GM21390 (cell line): ENCODE measurements at regions not wholly inside any gene's neighbourhood (a gene's known extent, or its start where the extent isn't known, plus 50 kb on each side); places are given as distances from the start of the nearest gene placed in this dataset.

Source experiments
- ATAC-seq: cut with Tn5 transposase; IDR thresholded peaks from one replicate; pipeline ENCODE4 v1.9.1; 2021; ENCODE audit not compliant: unreplicated experiment

DNA sequence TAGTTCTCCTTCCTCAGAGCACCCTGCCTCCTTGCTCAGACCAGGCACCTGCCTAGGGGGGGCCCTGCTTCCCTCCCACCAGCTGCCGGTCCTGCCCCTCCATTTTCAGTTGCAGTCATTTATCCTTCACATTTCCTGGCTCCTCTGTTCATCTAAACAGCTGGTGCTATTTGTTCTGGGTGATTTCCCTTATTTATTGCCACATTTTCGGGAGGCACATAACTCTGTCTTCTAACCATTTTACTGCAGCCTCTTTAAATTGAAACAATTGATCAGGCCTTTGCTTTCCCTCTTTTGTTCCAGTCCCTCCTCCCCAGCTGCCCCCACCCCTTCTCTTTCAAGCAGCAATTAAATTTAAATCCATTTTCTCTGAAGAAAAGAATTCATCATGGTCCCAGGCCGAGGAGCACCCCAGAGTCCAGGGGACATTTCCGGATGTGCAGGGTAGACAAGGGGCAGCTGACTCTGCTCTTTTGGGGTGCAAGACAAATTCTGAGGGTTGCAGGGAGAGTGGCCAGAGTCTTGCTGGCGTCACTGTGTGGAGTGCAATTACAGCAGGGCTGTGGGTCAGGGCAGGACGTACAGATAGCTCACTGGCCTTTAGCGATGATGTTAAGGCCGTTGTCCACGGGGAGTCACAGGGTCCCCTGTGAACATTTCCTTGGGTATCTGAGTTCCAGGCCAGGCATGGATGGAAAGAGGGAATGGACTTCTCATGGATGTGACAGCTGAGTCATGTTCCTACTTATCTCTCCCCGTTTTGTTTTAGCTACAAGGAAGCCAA lies 476.4 kb downstream of the TBC1D22A start:
- no peak for ATAC-seq

DNA sequence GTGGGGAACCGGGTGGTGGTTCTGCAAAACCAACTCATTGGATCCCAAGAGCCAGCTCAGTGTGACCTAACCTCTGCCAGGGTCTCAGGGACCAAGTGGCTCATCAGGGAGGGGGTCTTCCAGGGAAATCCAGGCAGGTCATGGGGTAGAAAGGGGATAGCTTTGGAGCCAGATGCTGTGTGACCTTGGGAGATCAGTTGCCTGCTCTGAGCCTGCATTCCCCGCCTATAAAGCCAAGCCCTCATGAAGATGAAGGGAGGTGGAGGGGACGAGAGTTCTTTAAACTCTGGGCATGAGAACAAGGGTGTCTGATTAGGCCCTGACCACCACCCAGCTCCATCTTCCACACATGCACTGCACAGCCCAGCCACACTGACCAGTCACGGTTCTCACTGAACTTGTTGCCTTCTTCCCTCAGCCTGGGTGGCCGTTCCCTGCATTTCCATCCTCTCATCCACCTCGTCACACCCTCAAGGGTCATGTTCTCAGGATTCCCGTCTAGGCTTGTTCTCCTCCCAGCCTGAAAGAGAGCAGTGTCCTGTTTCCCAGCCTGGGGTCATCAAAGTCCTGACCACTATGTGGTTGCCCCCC lies 475.5 kb downstream of the TBC1D22A start:
- ATAC-seq: no peak

DNA sequence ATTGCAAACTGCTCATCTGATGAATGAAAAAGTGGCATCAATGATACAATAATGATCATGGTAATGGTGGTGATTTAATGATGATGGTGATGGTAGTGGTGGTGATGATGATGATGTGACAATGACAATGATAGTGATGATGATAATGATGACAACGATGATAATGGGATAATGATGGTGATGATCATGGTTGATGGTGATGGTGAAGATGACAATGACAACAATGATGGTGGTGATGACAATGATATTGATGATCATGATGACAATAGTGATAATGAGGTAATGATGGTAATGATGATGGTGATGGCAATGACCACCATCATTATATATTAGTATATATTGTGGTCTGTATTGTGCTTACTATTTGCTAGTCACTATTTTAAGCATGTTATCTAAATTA lies 474.3 kb downstream of the TBC1D22A start:
- ATAC-seq: no peak

DNA sequence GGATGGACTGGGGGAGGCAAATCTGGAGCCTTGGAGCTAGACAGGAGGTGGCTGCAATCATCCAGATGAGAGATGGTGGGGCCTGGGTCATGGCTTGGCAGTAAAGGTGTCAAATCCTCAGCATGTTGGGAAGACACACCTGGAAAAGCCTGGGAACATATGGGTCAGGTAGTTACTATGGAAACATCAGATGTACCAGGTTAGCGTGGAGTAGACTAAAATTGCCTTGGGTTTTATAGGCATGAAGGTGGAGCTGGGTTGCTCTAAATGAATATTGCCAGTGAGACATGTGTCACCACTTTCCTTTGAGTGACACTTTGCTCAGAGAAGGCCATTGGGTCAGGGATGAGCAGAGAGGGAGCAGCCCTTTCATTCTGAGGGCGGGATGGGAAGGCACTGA lies 473.7 kb downstream of the TBC1D22A start:
- no peak for ATAC-seq

DNA sequence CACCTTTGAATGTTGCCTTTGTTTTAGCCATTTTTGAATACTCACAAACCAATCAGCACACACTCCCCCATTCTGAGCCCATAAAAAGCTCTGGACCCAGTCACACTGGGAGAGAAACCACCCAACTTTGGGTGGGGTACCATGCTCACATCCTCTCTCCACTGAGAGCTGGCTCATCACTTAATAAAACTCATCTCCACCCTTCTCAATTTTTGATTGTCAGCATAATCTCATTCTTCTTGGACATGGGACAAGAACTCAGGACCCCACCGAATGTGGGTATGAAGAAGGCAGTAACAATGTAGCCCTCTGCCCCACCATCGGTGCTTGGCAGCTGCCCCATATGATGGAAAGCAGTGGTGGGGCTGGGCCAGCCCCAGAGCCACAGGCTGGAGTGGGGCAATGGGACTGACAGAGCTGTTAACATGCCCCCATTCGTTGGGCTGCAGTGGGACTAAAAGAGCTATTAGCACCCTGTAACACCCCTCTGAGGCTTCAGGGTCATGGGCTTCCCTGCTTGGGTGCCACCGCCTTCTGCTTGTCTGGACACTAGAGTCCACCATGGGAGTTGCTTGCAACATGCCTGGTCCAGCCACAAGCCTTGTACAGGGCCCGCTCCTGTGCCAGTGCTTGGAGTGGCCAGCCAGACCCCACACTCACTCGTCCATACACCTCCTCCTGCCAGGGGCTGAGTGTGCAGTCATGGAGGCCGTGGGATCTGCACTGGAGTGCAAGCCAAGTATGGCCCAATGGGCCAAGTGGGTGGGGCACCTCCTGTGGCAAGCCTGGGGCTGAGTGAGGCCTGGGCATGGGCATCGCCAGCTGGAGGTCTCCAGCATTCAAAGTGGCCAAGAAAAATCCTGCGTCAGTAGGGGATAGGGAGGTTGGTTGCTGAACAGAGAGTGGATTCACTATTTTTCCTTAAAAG lies 471.1 kb downstream of the TBC1D22A start:
- no peak for ATAC-seq

DNA sequence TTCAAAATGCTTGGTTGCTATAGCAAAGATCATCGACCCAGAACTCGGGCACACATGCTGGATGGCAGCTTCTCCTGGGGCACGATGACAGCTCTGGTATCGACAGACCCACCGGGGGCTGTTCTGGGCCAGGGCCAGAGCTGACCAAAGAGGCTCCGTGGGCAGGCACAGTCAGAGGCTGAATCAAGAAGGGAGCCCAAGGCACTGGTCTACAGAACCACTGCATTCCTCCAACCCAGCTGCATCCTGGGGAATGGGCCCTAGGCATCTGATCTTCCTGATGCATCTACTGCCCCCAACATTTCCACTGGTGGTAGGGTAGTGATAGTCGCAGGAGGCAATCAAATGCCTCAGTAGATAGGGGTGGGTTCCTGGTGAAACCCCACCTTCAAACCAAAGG lies 470.3 kb downstream of the TBC1D22A start:
- ATAC-seq: no peak

DNA sequence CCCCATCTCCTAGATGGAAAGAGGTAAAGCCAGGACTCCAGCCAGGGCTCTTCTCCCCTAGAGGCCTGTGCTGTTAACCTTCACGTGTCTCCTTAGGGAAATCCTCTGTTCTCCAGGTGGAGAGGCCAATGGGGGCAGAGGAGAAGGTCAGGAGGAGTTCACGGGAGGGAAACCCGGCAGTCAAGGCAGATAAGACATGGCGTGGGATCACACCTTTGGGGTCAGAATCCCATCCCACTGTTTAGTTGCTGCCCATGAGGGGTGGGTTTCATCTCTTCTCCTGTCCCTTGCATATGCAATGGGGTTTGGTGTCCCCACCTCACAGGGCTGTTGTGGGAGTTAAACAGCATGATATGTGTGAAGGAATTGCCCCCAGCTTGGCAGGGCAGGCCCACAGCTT lies 469.7 kb downstream of the TBC1D22A start:
- ATAC-seq: no peak

DNA sequence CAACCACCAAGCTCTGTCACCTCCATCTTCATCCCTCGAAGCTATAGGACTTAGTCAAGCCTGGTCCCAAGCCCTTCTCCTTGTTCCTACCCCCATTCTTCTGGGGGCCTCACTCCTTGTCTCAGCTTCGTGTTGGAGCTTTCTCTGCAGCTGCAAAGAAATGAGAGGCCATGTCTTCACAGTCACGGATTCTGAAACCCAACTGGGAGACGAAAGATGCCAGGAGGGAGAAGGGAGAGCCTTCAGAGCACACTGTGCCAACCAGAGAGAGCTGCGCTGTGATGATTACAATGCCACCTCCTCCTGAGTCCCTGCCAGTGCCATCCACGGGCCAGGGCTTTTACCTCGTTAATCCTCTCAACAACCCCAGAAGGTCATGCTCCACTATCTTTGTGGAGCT lies 469.3 kb downstream of the TBC1D22A start:
- no peak for ATAC-seq

DNA sequence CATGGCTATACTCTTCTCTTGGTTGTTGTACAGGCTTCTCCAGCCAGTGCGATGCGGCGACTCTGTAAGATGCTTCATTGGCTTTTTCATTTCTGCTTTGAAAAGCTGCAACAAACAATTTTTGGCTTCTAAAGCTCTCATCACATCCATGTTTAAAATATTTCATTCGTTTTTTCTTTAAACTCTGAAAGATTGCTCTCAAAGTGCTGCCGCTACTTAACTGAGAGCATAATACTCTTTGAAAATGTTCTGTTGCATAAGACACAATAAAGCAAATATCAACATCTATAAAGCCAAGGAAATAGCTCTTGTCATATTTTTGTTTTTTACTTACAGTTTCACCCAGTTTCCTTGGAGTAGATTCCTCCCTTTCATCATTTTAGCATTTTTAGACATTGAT lies 468.3 kb downstream of the TBC1D22A start:
- ATAC-seq: no peak

DNA sequence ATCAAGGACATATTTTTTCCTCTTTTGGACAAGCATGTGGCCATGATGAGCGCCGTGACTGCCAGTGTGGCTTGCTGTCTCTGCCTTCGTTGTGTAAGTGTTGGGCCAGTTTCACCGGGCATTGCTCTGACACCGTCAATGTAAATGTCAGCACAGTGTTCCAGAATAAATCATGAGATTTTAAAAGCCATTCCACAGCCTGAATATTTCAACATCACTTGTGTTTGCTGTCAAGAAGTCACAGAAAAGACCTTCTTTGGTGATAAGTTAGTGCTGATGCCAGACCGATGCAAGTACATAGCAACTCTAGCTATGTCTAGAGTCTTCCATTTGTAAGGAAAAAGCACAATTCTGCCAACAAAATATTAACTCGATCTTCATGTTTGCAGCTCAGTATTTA lies 467.8 kb downstream of the TBC1D22A start:
- no peak for ATAC-seq

DNA sequence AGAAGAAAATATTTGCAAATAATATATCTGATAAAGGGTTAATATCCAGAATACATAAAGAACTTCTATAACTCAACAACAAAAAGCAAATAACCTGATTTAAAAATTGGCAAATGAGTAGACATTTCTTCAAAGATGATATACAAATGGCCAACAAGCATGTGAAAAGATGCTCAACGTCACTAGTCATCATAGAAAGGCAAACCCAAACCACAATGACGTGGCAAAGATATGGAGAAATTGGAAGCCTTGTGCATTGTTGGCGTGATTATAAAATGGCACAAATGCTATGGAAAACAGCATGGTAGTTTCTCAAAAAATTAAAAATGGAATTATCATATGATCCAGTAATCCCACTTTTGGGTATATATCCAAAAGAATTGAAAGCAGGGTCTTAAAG lies 466.3 kb downstream of the TBC1D22A start:
- ATAC-seq: no peak

DNA sequence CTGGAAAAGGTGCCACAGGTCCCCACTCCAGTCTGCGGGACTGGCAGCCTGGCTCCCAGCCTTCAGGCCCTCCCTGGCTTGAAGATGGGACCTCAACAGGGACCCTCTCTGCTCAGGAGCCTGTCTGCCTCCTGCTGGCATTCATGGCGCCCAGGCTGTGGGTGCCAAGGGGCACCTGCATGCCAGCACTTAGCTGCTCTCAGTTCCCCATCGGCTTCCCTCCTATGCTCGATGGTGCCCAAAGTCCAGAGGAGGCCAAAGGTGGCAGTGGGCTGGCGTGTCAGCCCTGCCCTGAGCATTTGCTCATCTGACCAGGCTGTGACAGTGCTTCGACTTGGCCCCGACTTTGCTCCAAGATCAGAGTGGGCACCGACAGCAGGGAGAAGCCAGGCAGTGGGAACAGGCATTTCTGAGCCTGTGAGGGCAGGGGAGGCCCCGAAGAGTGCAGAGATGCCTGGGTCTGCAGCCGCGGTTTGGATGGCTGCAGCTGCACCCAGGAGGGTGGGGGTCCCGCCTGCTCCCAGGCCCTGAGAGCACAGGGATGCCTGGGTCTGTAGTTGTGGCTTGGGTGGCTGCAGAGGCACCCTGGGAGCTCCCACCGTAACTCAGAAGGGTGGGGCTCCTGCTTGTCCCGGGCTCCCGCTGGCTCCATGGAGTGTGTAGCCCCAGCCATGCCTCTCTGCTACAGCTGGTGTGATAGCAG lies 463.6 kb downstream of the TBC1D22A start:
- no peak for ATAC-seq

DNA sequence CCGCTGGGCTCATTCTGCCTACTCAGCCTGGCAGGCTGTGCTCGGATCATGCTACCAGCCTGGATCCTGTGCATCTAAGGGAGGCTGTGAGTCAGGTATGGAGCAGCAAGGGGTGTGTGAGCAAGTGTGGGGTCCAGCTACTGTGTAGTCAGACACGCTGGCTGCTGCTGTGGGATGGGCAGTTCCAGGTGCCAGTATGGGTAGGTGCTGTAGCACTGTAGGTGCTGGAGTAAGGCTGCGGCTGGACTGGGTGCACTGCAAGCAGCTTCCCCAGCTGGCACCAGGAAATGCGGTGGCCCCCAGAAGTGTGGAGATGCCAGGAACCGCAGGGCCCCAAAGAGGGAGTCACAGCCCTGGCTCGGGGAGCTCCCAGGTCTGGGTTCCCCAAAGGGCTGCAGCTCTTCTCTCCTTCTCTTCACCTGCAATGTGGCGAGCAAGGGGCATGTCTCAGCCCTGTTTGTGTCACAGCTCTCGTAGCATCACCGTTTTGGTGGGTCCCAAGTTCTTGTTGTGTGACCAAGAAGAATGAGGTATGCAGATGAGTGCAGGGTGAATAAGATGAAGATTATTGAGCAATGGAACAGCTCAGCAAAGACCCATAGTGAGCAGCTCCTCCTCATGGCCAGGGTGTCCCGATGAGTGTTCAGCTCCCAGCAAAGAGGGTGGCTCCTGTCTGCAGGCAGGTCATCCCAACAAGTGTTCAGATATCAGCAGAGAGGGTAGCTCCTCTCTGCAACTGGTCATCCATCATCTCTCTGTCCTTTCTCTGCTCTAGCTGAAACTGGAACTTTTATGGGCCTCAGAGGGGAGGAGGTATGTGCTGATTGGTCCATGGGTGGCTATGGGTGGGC lies 462.9 kb downstream of the TBC1D22A start:
- ATAC-seq: no peak
